AG10803 (cell line): ENCODE measurements at regions not wholly inside any gene's neighbourhood (a gene's known extent, or its start where the extent isn't known, plus 50 kb on each side); places are given as distances from the start of the nearest gene placed in this dataset.

Experiments
- DNase-seq: peaks from one replicate; pipeline ENCODE4 v3.0.0; 2010; ENCODE audit warnings: low read depth
- H3K4me3 ChIP-seq: 2 replicates; pipeline ENCODE4 v1.5.1; 2011; ENCODE audit warnings: mild to moderate bottlenecking, low read length, control low read depth
- TF ChIP-seq, protein P1 (sequence below): conservative IDR thresholded peaks from 2 replicates; pipeline ENCODE4 v1.5.1; 2011; ENCODE audit warnings: mild to moderate bottlenecking, low read length, control low read depth, inconsistent platforms

DNA sequence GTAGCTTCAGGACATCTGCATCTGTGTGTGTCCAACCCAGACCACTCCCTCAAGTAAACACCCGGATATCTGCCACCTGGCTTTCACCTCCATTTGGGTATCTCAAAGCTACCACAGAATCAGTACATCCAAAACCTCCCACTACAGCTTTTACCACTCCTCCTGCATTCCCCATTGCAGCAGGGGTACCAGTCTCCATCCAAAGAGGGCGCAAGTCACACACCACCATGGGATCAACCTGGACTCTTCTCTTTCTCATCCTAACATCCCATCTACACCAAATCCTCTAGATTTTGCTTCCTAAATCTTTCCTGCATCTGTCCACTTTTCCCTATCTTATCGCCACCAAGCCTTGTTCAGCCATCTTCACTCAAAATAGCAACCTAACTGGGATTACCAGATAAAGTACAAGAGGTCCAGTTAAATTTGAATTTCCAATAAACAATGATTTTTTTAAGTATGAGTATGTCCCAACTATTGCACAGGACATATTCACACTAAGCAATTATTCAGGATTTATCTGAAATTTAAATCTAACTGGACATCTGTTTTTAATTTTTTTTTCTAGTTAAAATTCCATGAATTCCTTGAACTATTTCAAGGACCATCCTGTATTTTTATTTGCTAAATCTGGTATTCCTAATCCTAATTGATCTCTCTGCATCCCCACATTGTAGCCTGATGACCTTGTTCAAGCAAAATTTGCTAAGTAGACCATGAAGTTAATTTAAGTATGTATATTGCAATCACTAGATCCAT lies 164.3 kb upstream of the MLN start:
- peak; percentile 45 for DNase-seq
- no peak overlapping the region for H3K4me3 ChIP-seq
- TF ChIP-seq, protein P1, sequence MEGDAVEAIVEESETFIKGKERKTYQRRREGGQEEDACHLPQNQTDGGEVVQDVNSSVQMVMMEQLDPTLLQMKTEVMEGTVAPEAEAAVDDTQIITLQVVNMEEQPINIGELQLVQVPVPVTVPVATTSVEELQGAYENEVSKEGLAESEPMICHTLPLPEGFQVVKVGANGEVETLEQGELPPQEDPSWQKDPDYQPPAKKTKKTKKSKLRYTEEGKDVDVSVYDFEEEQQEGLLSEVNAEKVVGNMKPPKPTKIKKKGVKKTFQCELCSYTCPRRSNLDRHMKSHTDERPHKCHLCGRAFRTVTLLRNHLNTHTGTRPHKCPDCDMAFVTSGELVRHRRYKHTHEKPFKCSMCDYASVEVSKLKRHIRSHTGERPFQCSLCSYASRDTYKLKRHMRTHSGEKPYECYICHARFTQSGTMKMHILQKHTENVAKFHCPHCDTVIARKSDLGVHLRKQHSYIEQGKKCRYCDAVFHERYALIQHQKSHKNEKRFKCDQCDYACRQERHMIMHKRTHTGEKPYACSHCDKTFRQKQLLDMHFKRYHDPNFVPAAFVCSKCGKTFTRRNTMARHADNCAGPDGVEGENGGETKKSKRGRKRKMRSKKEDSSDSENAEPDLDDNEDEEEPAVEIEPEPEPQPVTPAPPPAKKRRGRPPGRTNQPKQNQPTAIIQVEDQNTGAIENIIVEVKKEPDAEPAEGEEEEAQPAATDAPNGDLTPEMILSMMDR, result 0 out of 2 replicates have a peak, but pooled peaks have one; percentile 23

DNA sequence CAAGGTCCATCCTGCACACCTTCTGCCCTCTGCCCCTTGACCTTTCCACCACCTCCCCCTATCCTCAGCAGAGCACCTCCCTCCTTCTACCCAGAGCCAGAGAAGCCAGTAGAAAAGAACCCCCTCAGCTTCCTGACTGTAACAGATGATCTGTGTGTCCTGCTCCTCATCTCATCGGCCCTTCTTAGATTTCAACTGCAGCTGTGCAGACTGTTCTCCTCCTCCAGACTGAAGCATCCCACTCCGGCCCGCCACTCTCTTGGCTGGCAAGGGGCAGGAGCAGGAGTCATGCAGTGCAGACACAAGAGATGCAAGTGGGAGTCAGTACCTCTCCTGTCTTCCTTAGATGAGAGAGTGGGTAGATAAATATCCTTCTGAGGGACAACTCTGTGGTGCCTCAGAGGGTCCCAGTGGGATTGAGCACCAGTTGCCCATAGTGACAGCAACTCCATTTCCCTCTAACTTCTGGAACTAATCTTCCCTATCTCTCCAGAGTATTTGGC lies 163.5 kb upstream of the MLN start:
- H3K4me3 ChIP-seq, result no peak overlapping the region
- TF ChIP-seq, protein P1, result no peak
- no peak for DNase-seq

DNA sequence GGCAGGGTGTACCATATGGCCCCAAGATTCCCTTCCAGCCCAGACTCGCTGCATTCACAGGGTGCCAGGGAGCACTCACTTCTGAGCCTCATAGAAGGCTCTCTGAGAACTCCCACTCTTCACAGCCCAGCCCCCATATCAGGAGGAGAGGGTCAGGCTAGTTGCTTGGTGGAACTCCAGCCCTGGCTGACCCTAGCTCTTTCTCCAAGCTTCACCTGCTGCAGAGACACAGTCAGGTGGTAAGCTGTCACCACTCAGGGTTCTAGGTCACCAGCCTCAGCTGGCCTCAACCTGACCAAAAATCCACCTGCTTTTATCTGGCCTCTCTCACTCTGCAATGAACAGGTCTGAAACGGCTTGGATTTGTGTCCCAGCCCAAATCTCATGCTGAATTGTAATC lies 162.7 kb upstream of the MLN start:
- no peak overlapping the region for H3K4me3 ChIP-seq
- TF ChIP-seq, protein P1, result no peak
- DNase-seq, result no peak

- TF ChIP-seq, protein P1, result no peak
- no peak for DNase-seq
- no peak overlapping the region for H3K4me3 ChIP-seq
Observed at GRCh38 chr6:33965766-33966165, 162.0 kb upstream of the MLN start.

DNA sequence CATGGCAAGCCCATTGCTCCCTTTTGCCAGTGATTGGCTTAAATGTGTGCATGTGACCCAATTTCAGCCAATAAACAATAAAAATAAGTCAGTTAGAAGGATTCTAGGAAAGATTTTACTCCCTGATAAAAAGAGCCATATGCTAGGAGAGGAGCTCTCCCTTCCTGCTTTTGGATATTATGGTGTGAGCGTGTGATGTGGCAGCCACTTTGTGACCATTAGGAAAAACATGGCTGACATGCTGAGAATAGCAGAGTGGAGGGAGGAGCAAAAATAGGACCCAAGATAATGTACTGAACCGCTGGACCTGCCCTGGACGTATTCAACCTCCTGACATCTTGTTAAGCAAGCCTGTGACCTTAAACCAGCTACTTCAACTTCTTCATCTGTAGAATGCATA lies 160.6 kb upstream of the MLN start:
- H3K4me3 ChIP-seq, result no peak overlapping the region
- TF ChIP-seq, protein P1, result no peak
- no peak for DNase-seq

- no peak overlapping the region for H3K4me3 ChIP-seq
- DNase-seq, result no peak
- TF ChIP-seq, protein P1, result no peak
Observed at GRCh38 chr6:33963136-33963750, 159.4 kb upstream of the MLN start.
